ENCODE measurements at regions not wholly inside any gene's neighbourhood (a gene's known extent, or its start where the extent isn't known, plus 50 kb on each side); places are given as distances from the start of the nearest gene placed in this dataset.

DNA sequence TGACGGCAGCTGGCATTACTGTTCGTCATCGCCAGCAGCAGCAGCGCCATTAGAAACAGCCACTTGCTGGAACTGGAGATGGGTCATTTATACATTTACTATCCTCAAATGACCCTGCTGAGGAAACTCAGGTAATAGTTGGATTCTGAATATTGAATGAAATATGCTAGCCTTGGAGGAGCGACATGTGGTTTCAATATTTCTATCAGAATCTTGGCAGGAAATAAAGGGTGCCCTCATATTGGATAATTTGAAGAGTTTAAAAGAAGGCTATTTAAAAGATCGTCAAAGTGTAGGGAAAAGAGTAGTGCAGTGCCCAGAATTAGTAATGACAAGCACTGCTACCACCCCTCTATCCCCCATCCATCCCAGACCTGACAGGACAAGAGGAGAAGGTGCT lies 109.6 kb upstream of the CPM start:
- no peak for TF ChIP-seq POLR2A (IDR thresholded peaks at IDR 0.05)
- TF ChIP-seq, protein P1, sequence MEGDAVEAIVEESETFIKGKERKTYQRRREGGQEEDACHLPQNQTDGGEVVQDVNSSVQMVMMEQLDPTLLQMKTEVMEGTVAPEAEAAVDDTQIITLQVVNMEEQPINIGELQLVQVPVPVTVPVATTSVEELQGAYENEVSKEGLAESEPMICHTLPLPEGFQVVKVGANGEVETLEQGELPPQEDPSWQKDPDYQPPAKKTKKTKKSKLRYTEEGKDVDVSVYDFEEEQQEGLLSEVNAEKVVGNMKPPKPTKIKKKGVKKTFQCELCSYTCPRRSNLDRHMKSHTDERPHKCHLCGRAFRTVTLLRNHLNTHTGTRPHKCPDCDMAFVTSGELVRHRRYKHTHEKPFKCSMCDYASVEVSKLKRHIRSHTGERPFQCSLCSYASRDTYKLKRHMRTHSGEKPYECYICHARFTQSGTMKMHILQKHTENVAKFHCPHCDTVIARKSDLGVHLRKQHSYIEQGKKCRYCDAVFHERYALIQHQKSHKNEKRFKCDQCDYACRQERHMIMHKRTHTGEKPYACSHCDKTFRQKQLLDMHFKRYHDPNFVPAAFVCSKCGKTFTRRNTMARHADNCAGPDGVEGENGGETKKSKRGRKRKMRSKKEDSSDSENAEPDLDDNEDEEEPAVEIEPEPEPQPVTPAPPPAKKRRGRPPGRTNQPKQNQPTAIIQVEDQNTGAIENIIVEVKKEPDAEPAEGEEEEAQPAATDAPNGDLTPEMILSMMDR (IDR thresholded peaks at IDR 0.05): no peak

Measured in Peyer's patch (tissue), 4 donors.